ENCODE measurements at regions not wholly inside any gene's neighbourhood (a gene's known extent, or its start where the extent isn't known, plus 50 kb on each side); places are given as distances from the start of the nearest gene placed in this dataset.
"Not testable (repeated sequence)": the region's sequence is repeated elsewhere in the genome, so short reads cannot be mapped to it uniquely, and the experiment has no call there.

- Histone ChIP-seq H3K4me3 (ENCODE audit: low read length) (no peak overlapping the region), H3K4me1 (ENCODE audit: insufficient read depth, low read length) (no peaks in the 10 kb centered on the region), H3K27ac (ENCODE audit: low read depth, low read length) (no peak overlapping the region), H3K36me3 (ENCODE audit: insufficient read depth, low read length) (no peaks in the 10 kb centered on the region), H3K9me3 (ENCODE audit: low read length) (no peaks in the 10 kb centered on the region), H3K27me3 (ENCODE audit: insufficient read depth, low read length, poor library complexity, severe bottlenecking) (no peaks in the 10 kb centered on the region)
- H3K9me3 Mint-ChIP-seq: peaks cover 0 to 2% (median 0%) of the 10 kb centered on the region in 5 donors
- no peak overlapping the region for H3K27ac Mint-ChIP-seq
- no peak overlapping the region for H3K4me3 Mint-ChIP-seq
- CTCF ChIA-PET: interaction anchor here (0.7 kb wide), 1 partner anchor 51 kb away, joined by 3 read pairs; no protein-coding TSS in a partner anchor
- H3K27me3 Mint-ChIP-seq: no peaks in the 10 kb centered on the region
- H3K36me3 Mint-ChIP-seq: no peaks in the 10 kb centered on the region
- no peak for DNase-seq
- no peaks in the 10 kb centered on the region for H3K4me1 Mint-ChIP-seq
- POLR2A ChIA-PET: no interaction called here
Observed at GRCh38 chrX:94830717-94831116, 1156.7 kb downstream of the FAM133A start.

GRCh38 chrX:94831364-94831763, 1157.4 kb downstream of the FAM133A start:
- Mint-ChIP-seq H3K27me3 (no peaks in the 10 kb centered on the region), H3K27ac (no peak overlapping the region), H3K4me1 (no peaks in the 10 kb centered on the region), H3K36me3 (no peaks in the 10 kb centered on the region), H3K9me3 (peaks cover 0 to 2% (median under 1%) of the 10 kb centered on the region in 5 donors), H3K4me3 (no peak overlapping the region)
- ChIA-PET POLR2A (no interaction called here), CTCF (no interaction called here)
- Histone ChIP-seq H3K4me3 (ENCODE audit: low read length) (no peak overlapping the region), H3K4me1 (ENCODE audit: insufficient read depth, low read length) (no peaks in the 10 kb centered on the region), H3K9me3 (ENCODE audit: low read length) (no peaks in the 10 kb centered on the region), H3K27me3 (ENCODE audit: insufficient read depth, low read length, poor library complexity, severe bottlenecking) (no peaks in the 10 kb centered on the region), H3K36me3 (ENCODE audit: insufficient read depth, low read length) (no peaks in the 10 kb centered on the region), H3K27ac (ENCODE audit: low read depth, low read length) (no peak overlapping the region)
- no peak for DNase-seq

- CTCF ChIA-PET: no interaction called here
- H3K27ac ChIP-seq (ENCODE audit: low read depth, low read length): no peak overlapping the region
- Mint-ChIP-seq H3K27ac (no peak overlapping the region), H3K4me3 (no peak overlapping the region), H3K4me1 (no peaks in the 10 kb centered on the region), H3K9me3 (peaks cover 0 to 5% (median 2%) of the 10 kb centered on the region in 5 donors), H3K27me3 (peaks cover 0 to under 1% of the 10 kb centered on the region in 2 donors), H3K36me3 (no peaks in the 10 kb centered on the region)
- no peaks in the 10 kb centered on the region for H3K4me1 ChIP-seq (ENCODE audit: insufficient read depth, low read length)
- no peaks in the 10 kb centered on the region for H3K36me3 ChIP-seq (ENCODE audit: insufficient read depth, low read length)
- no peaks in the 10 kb centered on the region for H3K27me3 ChIP-seq (ENCODE audit: insufficient read depth, low read length, poor library complexity, severe bottlenecking)
- DNase-seq: no peak
- no peak overlapping the region for H3K4me3 ChIP-seq (ENCODE audit: low read length)
- POLR2A ChIA-PET: no interaction called here
- no peaks in the 10 kb centered on the region for H3K9me3 ChIP-seq (ENCODE audit: low read length)
Observed at GRCh38 chrX:94834226-94834625, 1160.2 kb downstream of the FAM133A start.

GRCh38 chrX:94850811-94851210, 1176.8 kb downstream of the FAM133A start:
- ChIA-PET POLR2A (no interaction called here), CTCF (no interaction called here)
- peaks cover 0 to 5% of the 10 kb centered on the region in 2 donors for H3K27me3 Mint-ChIP-seq
- DNase-seq: no peak
- no peak overlapping the region for H3K27ac Mint-ChIP-seq
- H3K4me3 Mint-ChIP-seq: no peak overlapping the region
- Histone ChIP-seq H3K27ac (ENCODE audit: low read depth, low read length) (no peak overlapping the region), H3K4me3 (ENCODE audit: low read length) (no peak overlapping the region), H3K36me3 (ENCODE audit: insufficient read depth, low read length) (no peaks in the 10 kb centered on the region), H3K4me1 (ENCODE audit: insufficient read depth, low read length) (no peaks in the 10 kb centered on the region), H3K27me3 (ENCODE audit: insufficient read depth, low read length, poor library complexity, severe bottlenecking) (no peaks in the 10 kb centered on the region), H3K9me3 (ENCODE audit: low read length) (no peaks in the 10 kb centered on the region)
- peaks cover 0 to 6% (median under 1%) of the 10 kb centered on the region in 5 donors for H3K9me3 Mint-ChIP-seq
- H3K4me1 Mint-ChIP-seq: no peaks in the 10 kb centered on the region
- H3K36me3 Mint-ChIP-seq: no peaks in the 10 kb centered on the region

DNA sequence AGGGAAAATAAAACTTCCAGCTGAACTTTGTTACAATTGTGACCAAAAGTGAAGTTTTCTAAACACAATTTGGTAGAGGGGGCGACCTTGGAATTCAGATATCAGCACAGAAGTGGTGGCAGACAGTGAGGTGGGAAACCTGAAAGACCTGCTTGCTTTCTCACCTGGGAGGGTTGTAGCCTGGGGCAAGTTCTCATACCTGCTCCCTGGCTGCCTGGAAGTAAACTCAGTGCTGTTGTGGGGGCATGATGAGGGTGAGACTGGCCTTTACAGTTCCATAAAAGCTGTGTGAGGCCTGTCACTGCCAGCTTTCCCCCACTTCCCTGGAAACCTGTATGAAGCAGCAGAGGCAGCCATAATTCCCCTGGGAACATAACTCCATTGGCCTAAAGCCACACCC, 1180.2 kb downstream of the FAM133A start:
- H3K9me3 Mint-ChIP-seq: peaks cover 0 to 7% (median 4%) of the 10 kb centered on the region in 5 donors
- DNase-seq: no peak
- H3K4me1 Mint-ChIP-seq: no peaks in the 10 kb centered on the region
- no peaks in the 10 kb centered on the region for H3K4me1 ChIP-seq (ENCODE audit: insufficient read depth, low read length)
- no peak overlapping the region for H3K4me3 ChIP-seq (ENCODE audit: low read length)
- H3K4me3 Mint-ChIP-seq: no peak overlapping the region
- no peaks in the 10 kb centered on the region for H3K9me3 ChIP-seq (ENCODE audit: low read length)
- peaks cover 0 to 4% of the 10 kb centered on the region in 2 donors for H3K27me3 Mint-ChIP-seq
- H3K27ac Mint-ChIP-seq: no peak overlapping the region
- H3K36me3 ChIP-seq (ENCODE audit: insufficient read depth, low read length): no peaks in the 10 kb centered on the region
- no peak overlapping the region for H3K27ac ChIP-seq (ENCODE audit: low read depth, low read length)
- ChIA-PET POLR2A (no interaction called here), CTCF (no interaction called here)
- H3K36me3 Mint-ChIP-seq: no peaks in the 10 kb centered on the region
- H3K27me3 ChIP-seq (ENCODE audit: insufficient read depth, low read length, poor library complexity, severe bottlenecking): no peaks in the 10 kb centered on the region

DNA sequence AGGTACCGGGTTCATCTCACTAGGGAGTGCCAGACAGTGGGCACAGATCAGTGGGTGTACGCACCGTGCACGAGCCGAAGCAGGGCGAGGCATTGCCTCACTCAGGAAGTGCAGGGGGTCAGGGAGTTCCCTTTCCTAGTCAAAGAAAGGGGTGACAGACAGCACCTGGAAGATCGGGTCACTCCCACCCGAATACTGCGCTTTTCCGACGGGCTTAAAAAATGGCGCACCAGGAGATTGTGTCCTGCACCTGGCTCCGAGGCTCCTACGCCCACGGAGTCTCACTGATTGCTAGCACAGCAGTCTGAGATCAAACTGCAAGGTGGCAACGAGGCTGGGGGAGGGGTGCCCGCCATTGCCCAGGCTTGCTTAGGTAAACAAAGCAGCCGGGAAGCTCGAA, 1188.5 kb downstream of the FAM133A start:
- H3K9me3 Mint-ChIP-seq; H3K27ac ChIP-seq (ENCODE audit: low read depth, low read length); H3K4me1 ChIP-seq (ENCODE audit: insufficient read depth, low read length); DNase-seq; H3K36me3 ChIP-seq (ENCODE audit: insufficient read depth, low read length); H3K36me3 Mint-ChIP-seq; CTCF ChIA-PET; H3K4me3 ChIP-seq (ENCODE audit: low read length); POLR2A ChIA-PET; H3K4me1 Mint-ChIP-seq; H3K27ac Mint-ChIP-seq; H3K27me3 Mint-ChIP-seq; H3K9me3 ChIP-seq (ENCODE audit: low read length); H3K27me3 ChIP-seq (ENCODE audit: insufficient read depth, low read length, poor library complexity, severe bottlenecking); H3K4me3 Mint-ChIP-seq: not testable (repeated sequence)

DNA sequence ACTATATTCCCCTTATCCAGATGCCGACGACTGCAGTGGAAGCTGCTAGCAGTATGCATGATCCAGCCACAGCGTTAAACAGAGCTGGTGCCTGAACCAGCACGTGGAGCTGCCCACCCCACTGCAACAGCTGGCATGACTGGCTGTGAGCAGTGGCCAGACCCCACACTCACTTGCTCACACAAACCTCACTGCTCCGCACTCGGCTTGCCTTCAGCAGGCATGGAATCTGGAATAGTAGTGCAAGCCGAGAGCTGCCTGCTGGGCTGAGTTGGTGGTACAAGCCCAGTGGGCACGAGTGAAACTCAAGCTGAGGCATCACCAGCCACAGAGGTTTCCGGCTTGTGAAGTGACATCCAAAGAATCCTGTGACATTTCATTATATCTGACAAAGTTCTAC, 1197.6 kb downstream of the FAM133A start:
- Histone ChIP-seq H3K4me1 (ENCODE audit: insufficient read depth, low read length) (no peaks in the 10 kb centered on the region), H3K27me3 (ENCODE audit: insufficient read depth, low read length, poor library complexity, severe bottlenecking) (no peaks in the 10 kb centered on the region), H3K4me3 (ENCODE audit: low read length) (no peak overlapping the region), H3K27ac (ENCODE audit: low read depth, low read length) (no peak overlapping the region), H3K36me3 (ENCODE audit: insufficient read depth, low read length) (no peaks in the 10 kb centered on the region), H3K9me3 (ENCODE audit: low read length) (no peaks in the 10 kb centered on the region)
- Mint-ChIP-seq H3K27ac (no peak overlapping the region), H3K9me3 (peaks cover 0 to 11% (median 0%) of the 10 kb centered on the region in 5 donors), H3K36me3 (no peaks in the 10 kb centered on the region), H3K27me3 (peaks cover 0 to 1% of the 10 kb centered on the region in 2 donors), H3K4me1 (no peaks in the 10 kb centered on the region), H3K4me3 (no peak overlapping the region)
- DNase-seq: no peak
- ChIA-PET POLR2A (no interaction called here), CTCF (no interaction called here)

- Histone ChIP-seq H3K36me3 (ENCODE audit: insufficient read depth, low read length) (no peaks in the 10 kb centered on the region), H3K27me3 (ENCODE audit: insufficient read depth, low read length, poor library complexity, severe bottlenecking) (no peaks in the 10 kb centered on the region), H3K4me3 (ENCODE audit: low read length) (no peak overlapping the region), H3K4me1 (ENCODE audit: insufficient read depth, low read length) (no peaks in the 10 kb centered on the region), H3K27ac (ENCODE audit: low read depth, low read length) (no peak overlapping the region), H3K9me3 (ENCODE audit: low read length) (no peaks in the 10 kb centered on the region)
- Mint-ChIP-seq H3K27me3 (no peaks in the 10 kb centered on the region), H3K4me3 (no peak overlapping the region), H3K36me3 (no peaks in the 10 kb centered on the region), H3K4me1 (no peaks in the 10 kb centered on the region), H3K27ac (no peak overlapping the region), H3K9me3 (peaks cover 2 to 23% (median 5%) of the 10 kb centered on the region in 5 donors)
- POLR2A ChIA-PET: no interaction called here
- CTCF ChIA-PET: no interaction called here
- no peak for DNase-seq
Observed at GRCh38 chrX:94901849-94902248, 1227.8 kb downstream of the FAM133A start.

DNA sequence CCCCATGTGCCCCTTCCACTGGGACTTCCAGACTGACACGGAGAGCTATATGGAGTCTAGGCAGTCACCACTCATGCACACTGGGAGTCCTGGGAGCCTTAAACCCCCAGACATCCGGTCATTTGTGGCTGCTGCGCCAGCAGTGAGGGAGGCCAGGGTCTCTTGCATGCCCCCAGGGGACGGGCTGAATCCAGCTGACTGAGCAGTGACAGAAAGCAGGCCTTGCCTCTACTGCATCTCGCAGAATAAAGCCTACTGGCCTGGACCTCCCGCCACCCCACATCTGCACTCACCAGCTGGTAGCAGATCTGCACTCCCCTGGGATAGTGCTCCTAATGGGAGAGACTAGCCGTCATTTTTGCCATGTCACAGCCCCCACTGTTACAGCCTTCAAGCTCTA, 1234.2 kb downstream of the FAM133A start:
- POLR2A ChIA-PET: no interaction called here
- Histone ChIP-seq H3K36me3 (ENCODE audit: insufficient read depth, low read length) (no peaks in the 10 kb centered on the region), H3K27me3 (ENCODE audit: insufficient read depth, low read length, poor library complexity, severe bottlenecking) (no peaks in the 10 kb centered on the region), H3K4me3 (ENCODE audit: low read length) (no peak overlapping the region), H3K9me3 (ENCODE audit: low read length) (no peaks in the 10 kb centered on the region), H3K27ac (ENCODE audit: low read depth, low read length) (no peak overlapping the region), H3K4me1 (ENCODE audit: insufficient read depth, low read length) (no peaks in the 10 kb centered on the region)
- Mint-ChIP-seq H3K9me3 (peaks cover 0 to 7% (median 2%) of the 10 kb centered on the region in 5 donors), H3K27me3 (no peaks in the 10 kb centered on the region), H3K36me3 (no peaks in the 10 kb centered on the region), H3K27ac (no peak overlapping the region), H3K4me3 (no peak overlapping the region), H3K4me1 (no peaks in the 10 kb centered on the region)
- CTCF ChIA-PET: no interaction called here
- DNase-seq: no peak

Measured in CD8-positive, alpha-beta memory T cell (primary cell).